ENCODE measurements at regions not wholly inside any gene's neighbourhood (a gene's known extent, or its start where the extent isn't known, plus 50 kb on each side); places are given as distances from the start of the nearest gene placed in this dataset.
"Not testable (repeated sequence)": the region's sequence is repeated elsewhere in the genome, so short reads cannot be mapped to it uniquely, and the experiment has no call there.

- no peak for DNase-seq
- no peaks in the 10 kb centered on the region for H4K20me1 ChIP-seq (ENCODE audit: insufficient read depth, low read length)
- no peak for ATAC-seq (ENCODE audit: insufficient read depth, low read depth)
- no peak overlapping the region for H3K4me2 ChIP-seq (ENCODE audit: insufficient read depth, low read length)
- H3K4me1 ChIP-seq (ENCODE audit: insufficient read depth, low read length), result no peaks in the 10 kb centered on the region
- H3K4me3 ChIP-seq (ENCODE audit: low read depth in 1 of 2, low read length in 2 of 2), result no peak overlapping the region
- H3K27ac ChIP-seq (ENCODE audit: low read length), result no peak overlapping the region
- no peaks in the 10 kb centered on the region for H3K79me2 ChIP-seq (ENCODE audit: insufficient read depth, low read length)
- H3K27me3 ChIP-seq (ENCODE audit: insufficient read depth, low read length, poor library complexity), result no peaks in the 10 kb centered on the region
- H3K36me3 ChIP-seq (ENCODE audit: insufficient read depth, low read length), result no peaks in the 10 kb centered on the region
- H2AFZ ChIP-seq (ENCODE audit: low read depth, low read length), result no peak overlapping the region
- TF ChIP-seq EZH2 (IDR thresholded peaks at IDR 0.05; ENCODE audit: borderline replicate concordance, low read depth, low read length, severe bottlenecking), result no peak
- no peaks in the 10 kb centered on the region for H3K9me3 ChIP-seq (ENCODE audit: insufficient read depth, low read length, severe bottlenecking)
- H3K9ac ChIP-seq (ENCODE audit: low read depth, low read length), result no peak overlapping the region
These were observed 71.3 kb upstream of the SLC25A36 start for GRCh38 chr3:140870351-140870750.

- H2AFZ ChIP-seq (ENCODE audit: low read depth, low read length), result no peak overlapping the region
- TF ChIP-seq EZH2 (IDR thresholded peaks at IDR 0.05; ENCODE audit: borderline replicate concordance, low read depth, low read length, severe bottlenecking) (no peak), CTCF (IDR thresholded peaks at IDR 0.05; ENCODE audit: borderline replicate concordance, extremely low read depth, low read length, poor library complexity, severe bottlenecking) (no peak)
- no peaks in the 10 kb centered on the region for H3K4me1 ChIP-seq (ENCODE audit: insufficient read depth, low read length)
- H3K4me2 ChIP-seq (ENCODE audit: insufficient read depth, low read length), result no peak overlapping the region
- no peaks in the 10 kb centered on the region for H3K9me3 ChIP-seq (ENCODE audit: insufficient read depth, low read length, severe bottlenecking)
- no peak overlapping the region for H3K27ac ChIP-seq (ENCODE audit: low read length)
- H3K27me3 ChIP-seq (ENCODE audit: insufficient read depth, low read length, poor library complexity), result no peaks in the 10 kb centered on the region
- DNase-seq, result no peak
- no peaks in the 10 kb centered on the region for H4K20me1 ChIP-seq (ENCODE audit: insufficient read depth, low read length)
- no peak for ATAC-seq (ENCODE audit: insufficient read depth, low read depth)
- no peak overlapping the region for H3K9ac ChIP-seq (ENCODE audit: low read depth, low read length)
- H3K36me3 ChIP-seq (ENCODE audit: insufficient read depth, low read length), result no peaks in the 10 kb centered on the region
- H3K79me2 ChIP-seq (ENCODE audit: insufficient read depth, low read length), result no peaks in the 10 kb centered on the region
- H3K4me3 ChIP-seq (ENCODE audit: low read depth in 1 of 2, low read length in 2 of 2), result no peak overlapping the region
These were observed 70.6 kb upstream of the SLC25A36 start for GRCh38 chr3:140871022-140871421.

GRCh38 chr3:140872165-140872564, 69.5 kb upstream of the SLC25A36 start:
- not testable (repeated sequence) for H3K4me2 ChIP-seq (ENCODE audit: insufficient read depth, low read length); H3K27ac ChIP-seq (ENCODE audit: low read length); H3K4me1 ChIP-seq (ENCODE audit: insufficient read depth, low read length); H2AFZ ChIP-seq (ENCODE audit: low read depth, low read length); H3K4me3 ChIP-seq (ENCODE audit: low read depth in 1 of 2, low read length in 2 of 2); H3K27me3 ChIP-seq (ENCODE audit: insufficient read depth, low read length, poor library complexity); H3K36me3 ChIP-seq (ENCODE audit: insufficient read depth, low read length); H3K9ac ChIP-seq (ENCODE audit: low read depth, low read length); ATAC-seq (ENCODE audit: insufficient read depth, low read depth); H3K9me3 ChIP-seq (ENCODE audit: insufficient read depth, low read length, severe bottlenecking); H3K79me2 ChIP-seq (ENCODE audit: insufficient read depth, low read length); DNase-seq; H4K20me1 ChIP-seq (ENCODE audit: insufficient read depth, low read length)

- H3K36me3 ChIP-seq (ENCODE audit: insufficient read depth, low read length), result no peaks in the 10 kb centered on the region
- H3K4me2 ChIP-seq (ENCODE audit: insufficient read depth, low read length), result no peak overlapping the region
- no peak for ATAC-seq (ENCODE audit: insufficient read depth, low read depth)
- H3K9ac ChIP-seq (ENCODE audit: low read depth, low read length), result no peak overlapping the region
- no peaks in the 10 kb centered on the region for H3K27me3 ChIP-seq (ENCODE audit: insufficient read depth, low read length, poor library complexity)
- no peak overlapping the region for H3K4me3 ChIP-seq (ENCODE audit: low read depth in 1 of 2, low read length in 2 of 2)
- H3K79me2 ChIP-seq (ENCODE audit: insufficient read depth, low read length), result no peaks in the 10 kb centered on the region
- peaks cover 5% of the 10 kb centered on the region for H3K9me3 ChIP-seq (ENCODE audit: insufficient read depth, low read length, severe bottlenecking)
- H2AFZ ChIP-seq (ENCODE audit: low read depth, low read length), result no peak overlapping the region
- H4K20me1 ChIP-seq (ENCODE audit: insufficient read depth, low read length), result no peaks in the 10 kb centered on the region
- TF ChIP-seq EZH2 (IDR thresholded peaks at IDR 0.05; ENCODE audit: borderline replicate concordance, low read depth, low read length, severe bottlenecking) (no peak), CTCF (IDR thresholded peaks at IDR 0.05; ENCODE audit: borderline replicate concordance, extremely low read depth, low read length, poor library complexity, severe bottlenecking) (no peak)
- no peak overlapping the region for H3K27ac ChIP-seq (ENCODE audit: low read length)
- no peaks in the 10 kb centered on the region for H3K4me1 ChIP-seq (ENCODE audit: insufficient read depth, low read length)
- DNase-seq, result no peak
These were observed 58.1 kb upstream of the SLC25A36 start for GRCh38 chr3:140883428-140884040.

GRCh38 chr3:140885697-140886096, 55.9 kb upstream of the SLC25A36 start:
- not testable (repeated sequence) for H3K9me3 ChIP-seq (ENCODE audit: insufficient read depth, low read length, severe bottlenecking); H3K4me2 ChIP-seq (ENCODE audit: insufficient read depth, low read length); H3K79me2 ChIP-seq (ENCODE audit: insufficient read depth, low read length); ATAC-seq (ENCODE audit: insufficient read depth, low read depth); H3K9ac ChIP-seq (ENCODE audit: low read depth, low read length); H3K27ac ChIP-seq (ENCODE audit: low read length); DNase-seq; H3K27me3 ChIP-seq (ENCODE audit: insufficient read depth, low read length, poor library complexity); H3K4me3 ChIP-seq (ENCODE audit: low read depth in 1 of 2, low read length in 2 of 2); H3K36me3 ChIP-seq (ENCODE audit: insufficient read depth, low read length); H2AFZ ChIP-seq (ENCODE audit: low read depth, low read length); H4K20me1 ChIP-seq (ENCODE audit: insufficient read depth, low read length); H3K4me1 ChIP-seq (ENCODE audit: insufficient read depth, low read length)

Measured in DND-41 (cell line).